ENCODE measurements at regions not wholly inside any gene's neighbourhood (a gene's known extent, or its start where the extent isn't known, plus 50 kb on each side); places are given as distances from the start of the nearest gene placed in this dataset.
A peak's percentile ranks its signal among the peaks of the same experiment; 100 is the strongest.
"Not testable (repeated sequence)": the region's sequence is repeated elsewhere in the genome, so short reads cannot be mapped to it uniquely, and the experiment has no call there.

GRCh38 chr3:26078539-26078938, 288.6 kb downstream of the OXSM start:
- no peak for DNase-seq

DNA sequence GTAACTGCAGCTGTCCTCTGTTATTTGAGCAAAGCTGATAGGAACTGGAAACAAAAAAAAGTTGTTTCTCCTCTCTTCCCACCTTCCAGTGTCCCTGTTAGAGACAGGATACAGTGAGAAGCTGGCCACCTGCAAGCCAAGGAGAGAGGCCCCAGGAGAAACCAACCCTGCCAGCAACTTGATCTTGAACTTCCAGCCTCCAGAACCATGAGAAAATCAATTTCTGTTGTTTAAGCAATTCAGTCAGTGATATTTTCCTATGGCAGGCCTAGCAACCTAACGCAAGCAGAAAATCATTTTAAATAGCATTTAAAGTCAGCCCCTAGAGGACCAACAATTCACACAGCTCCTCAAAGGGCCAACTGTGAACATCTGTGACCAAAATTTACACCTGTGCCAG, 291.3 kb downstream of the OXSM start:
- no peak for DNase-seq

DNA sequence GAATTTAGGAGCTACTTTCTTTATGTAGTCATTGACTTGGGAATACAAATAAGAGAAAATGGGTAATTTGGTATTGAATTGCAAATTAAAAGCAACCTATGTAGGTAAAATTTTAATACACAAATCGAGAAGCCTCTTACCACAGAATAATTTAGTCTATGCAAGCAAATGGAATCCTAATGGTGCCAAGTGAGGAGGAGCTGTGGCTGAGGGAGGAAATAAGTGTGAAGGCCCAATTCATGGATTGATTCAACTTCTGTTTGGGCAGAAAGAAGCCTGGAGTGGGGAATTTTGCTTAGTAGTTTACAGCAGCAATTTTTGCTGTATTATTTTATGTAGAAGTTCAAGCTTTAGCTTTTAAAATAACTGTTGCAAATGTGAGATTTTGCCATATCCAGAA, 291.9 kb downstream of the OXSM start:
- no peak for DNase-seq

GRCh38 chr3:26082911-26083310, 293.0 kb downstream of the OXSM start:
- DNase-seq, result no peak

- DNase-seq, result no peak
These were observed 294.7 kb downstream of the OXSM start for GRCh38 chr3:26084629-26085028.

DNA sequence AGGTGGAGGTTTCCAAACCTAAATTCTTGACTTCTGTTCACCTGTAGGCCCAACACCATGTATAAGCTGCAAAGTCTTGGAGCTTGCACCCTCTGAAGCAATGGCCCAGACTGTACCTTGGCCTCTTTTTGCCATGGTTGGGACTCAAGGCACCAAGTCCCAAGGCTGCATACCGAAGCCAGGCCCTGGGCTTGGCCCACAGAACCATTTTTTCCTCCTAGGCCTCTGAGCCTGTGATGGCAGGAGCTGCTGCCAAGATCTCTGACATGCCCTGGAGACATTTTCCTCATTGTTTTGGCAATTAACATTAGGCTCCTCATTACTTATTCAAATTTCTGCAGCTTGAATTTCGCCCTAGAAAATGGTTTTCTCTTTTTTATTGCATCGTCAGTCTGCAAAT, 297.9 kb downstream of the OXSM start:
- DNase-seq, result no peak

- DNase-seq, result no peak
These were observed 299.4 kb downstream of the OXSM start for GRCh38 chr3:26089249-26089648.

DNA sequence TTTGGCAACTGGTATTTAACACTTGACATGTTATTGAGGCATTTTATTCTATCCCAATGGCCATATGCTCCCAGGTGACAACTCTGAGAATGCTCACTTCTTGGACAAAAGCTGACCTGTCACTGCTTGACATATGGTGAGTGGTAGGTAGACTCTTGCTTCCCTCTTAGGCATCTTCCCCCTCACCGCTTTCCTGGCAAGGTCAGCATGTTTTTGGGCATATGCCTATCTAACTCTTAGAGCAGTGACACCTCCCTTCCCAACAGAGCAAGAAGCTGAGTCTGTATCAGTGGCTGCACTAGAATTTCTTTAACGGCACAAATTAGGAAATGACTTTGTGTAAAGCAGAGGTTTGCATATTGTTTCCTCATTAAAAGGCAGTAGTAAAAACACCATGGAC, 300.7 kb downstream of the OXSM start:
- no peak for DNase-seq

GRCh38 chr3:26091096-26091495, 301.2 kb downstream of the OXSM start:
- no peak for DNase-seq

DNA sequence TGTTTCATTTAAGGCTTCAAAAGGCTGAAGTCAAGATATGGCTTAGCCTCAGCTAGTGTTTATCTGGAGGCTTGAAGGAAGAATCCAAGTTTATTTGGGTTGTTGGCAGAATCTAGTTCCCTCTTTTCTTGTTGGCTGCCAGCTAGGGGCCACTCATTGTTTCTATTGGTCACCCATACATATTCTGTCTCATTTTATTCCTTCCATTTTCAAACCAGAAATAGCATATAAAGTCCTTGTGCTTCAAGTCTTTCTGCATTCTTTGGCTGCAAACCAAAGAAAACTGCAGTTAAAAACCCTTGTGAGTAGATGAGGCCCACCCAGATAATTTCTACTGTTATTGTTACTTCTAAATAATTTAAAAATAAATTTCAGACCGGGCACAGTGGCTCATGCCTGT, 301.7 kb downstream of the OXSM start:
- no peak for DNase-seq

DNA sequence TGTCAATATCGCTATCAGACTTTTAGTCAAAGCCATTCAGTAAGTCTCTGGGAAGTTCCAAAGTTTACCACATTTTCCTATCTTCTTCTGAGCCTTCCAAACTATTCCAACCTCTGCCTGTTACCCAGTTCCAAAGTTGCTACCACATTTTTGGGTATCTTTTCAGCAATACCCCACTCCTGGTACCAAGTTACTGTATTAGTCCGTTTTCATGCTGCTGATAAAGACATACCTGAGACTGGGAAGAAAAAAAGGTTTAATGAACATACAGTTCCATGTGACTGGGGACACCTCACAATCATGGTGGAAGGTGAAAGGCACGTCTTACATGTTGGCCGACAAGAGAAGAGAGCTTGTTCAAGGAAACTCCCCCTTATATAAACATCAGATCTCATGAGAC, 307.2 kb downstream of the OXSM start:
- DNase-seq, result not testable (repeated sequence)

- DNase-seq, result no peak
These were observed 309.8 kb downstream of the OXSM start for GRCh38 chr3:26099692-26100091.

DNA sequence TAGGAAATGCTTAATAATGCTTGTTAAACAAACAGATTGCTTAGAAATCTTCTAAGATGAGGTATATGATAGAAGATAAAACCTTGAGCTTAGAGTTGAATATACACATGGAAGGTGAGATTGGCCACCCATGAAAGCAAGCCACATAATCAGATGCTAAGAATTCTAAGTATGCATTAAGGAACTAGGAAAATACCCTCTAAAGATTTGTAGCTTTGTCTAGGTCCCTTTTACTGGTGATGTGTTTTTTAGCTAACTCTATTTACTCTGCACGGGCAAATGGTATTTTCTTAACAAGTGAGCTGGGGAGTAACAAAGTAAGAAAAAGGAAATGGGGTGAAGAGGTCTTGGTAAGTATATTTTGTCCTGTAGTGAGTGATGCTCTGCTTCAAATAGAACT, 310.3 kb downstream of the OXSM start:
- DNase-seq, result no peak

GRCh38 chr3:26102376-26102775, 312.5 kb downstream of the OXSM start:
- DNase-seq, result peak; percentile 33 to 76

- DNase-seq, result no peak
These were observed 315.0 kb downstream of the OXSM start for GRCh38 chr3:26104851-26105251.

DNA sequence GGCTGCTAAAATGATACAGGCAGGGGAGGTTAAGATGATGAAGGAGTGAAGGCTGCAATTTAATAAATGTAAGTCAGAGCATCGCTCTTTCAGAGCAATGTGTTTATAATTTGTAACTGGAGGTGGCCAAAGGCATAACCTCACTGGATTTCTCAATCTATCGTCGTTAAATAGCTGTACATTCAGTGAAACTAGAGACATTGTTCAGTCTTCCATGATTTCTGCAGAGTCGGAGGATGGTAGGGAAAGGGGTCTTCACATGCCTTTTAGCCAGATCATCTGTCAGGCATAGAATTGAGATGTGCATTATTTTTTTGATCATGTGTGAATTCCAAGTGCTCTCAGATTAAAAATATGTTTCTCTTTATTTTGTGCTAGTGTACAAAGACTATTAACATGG, 315.4 kb downstream of the OXSM start:
- no peak for DNase-seq

DNA sequence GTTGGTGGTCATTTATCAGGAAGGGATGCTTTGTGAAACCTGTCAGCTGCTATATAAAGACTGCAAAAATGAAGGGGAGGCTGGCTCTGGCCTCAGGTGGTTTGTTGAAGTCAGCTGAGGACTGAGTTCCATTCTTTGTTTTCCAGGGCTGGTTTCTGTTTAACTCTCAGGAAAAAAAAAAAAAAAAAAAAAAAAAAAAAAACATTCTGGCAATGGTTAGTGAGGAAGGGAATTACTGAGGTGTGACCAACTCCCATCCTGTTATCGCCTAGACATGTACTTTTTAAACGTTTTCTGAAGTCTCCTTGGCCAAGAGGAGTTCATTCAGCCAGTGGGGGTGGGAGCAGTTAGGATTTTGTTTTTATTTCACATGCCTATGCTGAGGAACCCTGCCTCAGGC, 316.3 kb downstream of the OXSM start:
- DNase-seq, result no peak

- no peak for DNase-seq
These were observed 319.1 kb downstream of the OXSM start for GRCh38 chr3:26108846-26109489.

DNA sequence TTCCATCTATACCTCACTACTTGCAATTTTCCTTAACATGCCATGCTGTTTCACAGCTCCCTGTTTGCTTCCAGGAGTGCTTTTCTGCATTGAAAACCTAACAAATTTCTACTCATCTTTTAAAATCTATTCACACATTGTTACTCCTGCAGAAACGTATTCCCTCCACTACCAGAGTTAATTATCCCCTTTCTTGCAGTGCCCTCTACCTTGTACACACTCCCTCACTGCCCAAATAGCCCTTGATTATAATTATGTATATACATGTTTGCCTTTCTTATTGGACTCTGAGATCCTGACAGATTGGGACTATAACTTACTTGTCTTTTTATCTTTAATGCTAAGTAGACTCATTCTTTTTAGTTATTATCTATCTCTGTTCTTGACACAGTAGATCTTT, 325.0 kb downstream of the OXSM start:
- DNase-seq, result peak in 1 of 2 experiments; percentile 9

DNA sequence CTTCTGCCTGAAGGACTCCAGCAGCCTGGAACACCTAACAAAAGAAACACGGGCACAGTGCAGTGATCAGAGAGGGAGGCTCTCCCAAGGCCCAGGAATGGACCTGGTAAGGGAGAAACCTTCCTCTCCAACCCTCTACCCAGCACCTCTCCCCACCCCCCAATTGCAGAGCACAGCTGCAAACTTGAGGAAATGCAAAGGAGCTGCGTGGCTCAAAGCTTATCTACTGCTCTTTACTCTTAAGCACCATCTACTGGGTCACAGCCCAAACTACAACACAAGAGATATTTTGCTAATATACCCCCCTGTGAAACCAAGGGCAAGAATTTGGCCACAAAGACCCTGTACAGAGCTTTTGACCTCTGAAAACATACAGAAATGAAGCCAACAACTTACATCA, 328.3 kb downstream of the OXSM start:
- DNase-seq, result peak in 1 of 2 experiments; percentile 36

GRCh38 chr3:26132942-26133341, 343.1 kb downstream of the OXSM start:
- DNase-seq, result no peak

- DNase-seq, result no peak
These were observed 351.4 kb downstream of the OXSM start for GRCh38 chr3:26141296-26141695.

GRCh38 chr3:26145769-26146168, 355.9 kb downstream of the OXSM start:
- DNase-seq, result no peak

GRCh38 chr3:26157428-26157827, 367.5 kb downstream of the OXSM start:
- DNase-seq, result not testable (repeated sequence)

- DNase-seq, result no peak
These were observed 381.1 kb downstream of the OXSM start for GRCh38 chr3:26171006-26171405.

DNA sequence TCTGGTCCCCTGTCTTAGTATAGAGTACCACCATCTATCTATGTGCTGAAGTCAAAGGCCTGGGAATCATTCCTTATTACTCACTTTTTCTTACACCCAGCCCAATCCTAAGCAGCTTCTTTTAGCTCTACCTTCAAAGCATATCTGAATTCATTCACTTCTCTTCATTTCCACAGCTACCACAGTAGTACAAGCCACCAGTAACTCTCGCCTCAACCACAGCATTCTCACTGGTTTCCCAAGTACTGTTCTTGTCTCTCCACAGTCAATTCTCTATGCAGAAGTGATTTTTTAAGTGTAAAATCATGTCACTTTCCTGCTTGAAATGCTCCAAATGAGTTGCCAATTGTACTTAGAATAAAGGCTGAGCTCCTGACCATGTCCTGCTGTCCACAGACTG, 401.7 kb downstream of the OXSM start:
- no peak for DNase-seq
